ENCODE measurements at regions not wholly inside any gene's neighbourhood (a gene's known extent, or its start where the extent isn't known, plus 50 kb on each side); places are given as distances from the start of the nearest gene placed in this dataset.

- no peak overlapping the region for H3K4me3 Mint-ChIP-seq
- no peak overlapping the region for H2AFZ ChIP-seq
These were observed 347.1 kb downstream of the TNS1 start for GRCh38 chr2:217655651-217656050.

GRCh38 chr2:217654168-217654567 lies 348.6 kb downstream of the TNS1 start:
- no peak overlapping the region for H3K27ac ChIP-seq (ENCODE audit: low read depth)
- Mint-ChIP-seq H3K27me3 (ENCODE audit: insufficient read depth, low read depth, poor library complexity) (no peaks in the 10 kb centered on the region), H3K4me1 (peaks cover 18% of the 10 kb centered on the region), H3K27ac (no peak overlapping the region), H3K9me3 (no peaks in the 10 kb centered on the region), H3K36me3 (ENCODE audit: low read depth) (no peaks in the 10 kb centered on the region), H3K4me3 (no peak overlapping the region)
- H3K4me2 ChIP-seq: no peak overlapping the region
- H3K36me3 ChIP-seq (ENCODE audit: insufficient read depth): no peaks in the 10 kb centered on the region
- no peak overlapping the region for H3K4me3 ChIP-seq
- no peak overlapping the region for H2AFZ ChIP-seq
- no peaks in the 10 kb centered on the region for H3K79me2 ChIP-seq (replicated peaks; ENCODE audit: insufficient read depth)
- H3K4me1 ChIP-seq (ENCODE audit: insufficient read depth): peaks cover 8% of the 10 kb centered on the region; the same call in 1 of the 2 replicates
- peaks cover 4% of the 10 kb centered on the region; the same call in 1 of the 2 replicates for H3K9me2 ChIP-seq (ENCODE audit: insufficient read depth)
- no peak for DNase-seq (ENCODE audit: low spot score)
- no peak for ATAC-seq
- H3F3A ChIP-seq (replicated peaks; ENCODE audit: low read depth): no peaks in the 10 kb centered on the region
- H3K27me3 ChIP-seq (ENCODE audit: insufficient read depth): no peaks in the 10 kb centered on the region
- H4K20me1 ChIP-seq (replicated peaks; ENCODE audit: insufficient read depth): no peaks in the 10 kb centered on the region
- no peak for TF ChIP-seq POLR2AphosphoS5 (IDR thresholded peaks at IDR 0.05; ENCODE audit: low read depth)
- no peak for TF ChIP-seq ZNF114 (CRISPR knock-in tag; IDR thresholded peaks at IDR 0.05)
- TF ChIP-seq CREB1 (CRISPR knock-in tag; IDR thresholded peaks at IDR 0.05; ENCODE audit: low read depth): no peak
- TF ChIP-seq ZNF462 (CRISPR knock-in tag; IDR thresholded peaks at IDR 0.05): no peak
- no peak for TF ChIP-seq STAT1 (IDR thresholded peaks at IDR 0.05; ENCODE audit: unreplicated experiment)
- TF ChIP-seq JUNB (IDR thresholded peaks at IDR 0.05; ENCODE audit: unreplicated experiment): no peak
- no peak for TF ChIP-seq EZH2phosphoT487 (IDR thresholded peaks at IDR 0.05; ENCODE audit: unreplicated experiment)
- no peak for TF ChIP-seq NANOG (IDR thresholded peaks at IDR 0.05; ENCODE audit: borderline replicate concordance)
- TF ChIP-seq CTCF (conservative IDR thresholded peaks at IDR 0.05; ENCODE audit: low read depth in 2 of 2): no peak
- TF ChIP-seq EZH2 (IDR thresholded peaks at IDR 0.05; ENCODE audit: low read depth, unreplicated experiment): no peak
- TF ChIP-seq, protein P1, sequence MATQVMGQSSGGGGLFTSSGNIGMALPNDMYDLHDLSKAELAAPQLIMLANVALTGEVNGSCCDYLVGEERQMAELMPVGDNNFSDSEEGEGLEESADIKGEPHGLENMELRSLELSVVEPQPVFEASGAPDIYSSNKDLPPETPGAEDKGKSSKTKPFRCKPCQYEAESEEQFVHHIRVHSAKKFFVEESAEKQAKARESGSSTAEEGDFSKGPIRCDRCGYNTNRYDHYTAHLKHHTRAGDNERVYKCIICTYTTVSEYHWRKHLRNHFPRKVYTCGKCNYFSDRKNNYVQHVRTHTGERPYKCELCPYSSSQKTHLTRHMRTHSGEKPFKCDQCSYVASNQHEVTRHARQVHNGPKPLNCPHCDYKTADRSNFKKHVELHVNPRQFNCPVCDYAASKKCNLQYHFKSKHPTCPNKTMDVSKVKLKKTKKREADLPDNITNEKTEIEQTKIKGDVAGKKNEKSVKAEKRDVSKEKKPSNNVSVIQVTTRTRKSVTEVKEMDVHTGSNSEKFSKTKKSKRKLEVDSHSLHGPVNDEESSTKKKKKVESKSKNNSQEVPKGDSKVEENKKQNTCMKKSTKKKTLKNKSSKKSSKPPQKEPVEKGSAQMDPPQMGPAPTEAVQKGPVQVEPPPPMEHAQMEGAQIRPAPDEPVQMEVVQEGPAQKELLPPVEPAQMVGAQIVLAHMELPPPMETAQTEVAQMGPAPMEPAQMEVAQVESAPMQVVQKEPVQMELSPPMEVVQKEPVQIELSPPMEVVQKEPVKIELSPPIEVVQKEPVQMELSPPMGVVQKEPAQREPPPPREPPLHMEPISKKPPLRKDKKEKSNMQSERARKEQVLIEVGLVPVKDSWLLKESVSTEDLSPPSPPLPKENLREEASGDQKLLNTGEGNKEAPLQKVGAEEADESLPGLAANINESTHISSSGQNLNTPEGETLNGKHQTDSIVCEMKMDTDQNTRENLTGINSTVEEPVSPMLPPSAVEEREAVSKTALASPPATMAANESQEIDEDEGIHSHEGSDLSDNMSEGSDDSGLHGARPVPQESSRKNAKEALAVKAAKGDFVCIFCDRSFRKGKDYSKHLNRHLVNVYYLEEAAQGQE (IDR thresholded peaks at IDR 0.05; ENCODE audit: unreplicated experiment): no peak

More at GRCh38 chr2:217655651-217656050, 347.1 kb downstream of the TNS1 start:
- Mint-ChIP-seq H3K36me3 (ENCODE audit: low read depth) (no peaks in the 10 kb centered on the region), H3K27me3 (ENCODE audit: insufficient read depth, low read depth, poor library complexity) (no peaks in the 10 kb centered on the region), H3K27ac (no peak overlapping the region), H3K4me1 (peaks cover 11% of the 10 kb centered on the region), H3K9me3 (no peaks in the 10 kb centered on the region)
- Histone ChIP-seq H3K4me1 (ENCODE audit: insufficient read depth) (0 out of 2 replicates have a peak, but pooled peaks cover under 1% of the 10 kb centered on the region), H3K27me3 (ENCODE audit: insufficient read depth) (no peaks in the 10 kb centered on the region), H3K36me3 (ENCODE audit: insufficient read depth) (no peaks in the 10 kb centered on the region), H3K79me2 (replicated peaks; ENCODE audit: insufficient read depth) (no peaks in the 10 kb centered on the region), H3K4me2 (no peak overlapping the region), H3K9me2 (ENCODE audit: insufficient read depth) (peaks cover 4% of the 10 kb centered on the region; the same call in 1 of the 2 replicates), H3K4me3 (no peak overlapping the region), H4K20me1 (replicated peaks; ENCODE audit: insufficient read depth) (no peaks in the 10 kb centered on the region), H3K27ac (ENCODE audit: low read depth) (no peak overlapping the region), H3F3A (replicated peaks; ENCODE audit: low read depth) (no peaks in the 10 kb centered on the region)
- DNase-seq (ENCODE audit: low spot score) (no peak), ATAC-seq (no peak)
- TF ChIP-seq CREB1 (CRISPR knock-in tag; IDR thresholded peaks at IDR 0.05; ENCODE audit: low read depth): no peak
